Neural cell (in vitro differentiated cells): ENCODE measurements at regions not wholly inside any gene's neighbourhood (a gene's known extent, or its start where the extent isn't known, plus 50 kb on each side); places are given as distances from the start of the nearest gene placed in this dataset.

ENCODE experiments used
- H2AFZ ChIP-seq: fragments of 200-600, 300-800 bp; sonication (generic), shearing (Covaris generic); 2 replicates; pipeline ENCODE4 v1.6.0; 2014; ENCODE audit warnings: low read depth, mild to moderate bottlenecking, antibody characterized with exemption, low read length, moderate library complexity
- H3F3A ChIP-seq: fragments of 200-600 bp; shearing (Covaris generic); 2 replicates; pipeline ENCODE4 v1.6.1; 2016; ENCODE audit warnings: mild to moderate bottlenecking, moderate library complexity, mixed read lengths, antibody characterized with exemption, low read length; ENCODE audit not compliant: insufficient read depth, poor library complexity, severe bottlenecking
- H3K27ac ChIP-seq: fragments of 200-600, 300-800 bp; sonication (generic), shearing (Covaris generic); 2 replicates; pipeline ENCODE4 v1.5.1; 2014; ENCODE audit warnings: mild to moderate bottlenecking, low read length, moderate library complexity
- H3K27me3 ChIP-seq: fragments of 300-800, 200-600 bp; sonication (generic), shearing (Covaris generic); 2 replicates; pipeline ENCODE4 v1.6.0; 2014; ENCODE audit warnings: mild to moderate bottlenecking, low read depth, low read length, moderate library complexity; ENCODE audit not compliant: insufficient read depth
- H3K36me3 ChIP-seq: fragments of 300-800, 200-600 bp; sonication (generic), shearing (Covaris generic); 2 replicates; pipeline ENCODE4 v1.5.1; 2014; ENCODE audit warnings: mild to moderate bottlenecking, antibody characterized with exemption, low read length, moderate library complexity; ENCODE audit not compliant: insufficient read depth
- H3K4me2 ChIP-seq: fragments of 300-800, 200-600 bp; sonication (generic), shearing (Covaris generic); 2 replicates; pipeline ENCODE4 v1.6.0; 2014; ENCODE audit warnings: mild to moderate bottlenecking, low read length
- H3K4me3 ChIP-seq: fragments of 300-800, 200-600 bp; sonication (generic), shearing (Covaris generic); 2 replicates; pipeline ENCODE4 v1.5.1; 2014; ENCODE audit warnings: mild to moderate bottlenecking, low read length, moderate library complexity
- H3K79me2 ChIP-seq: fragments of 200-600 bp; shearing (Covaris generic); replicated peaks from 2 replicates; pipeline ENCODE4 v1.6.0; 2014; ENCODE audit warnings: mild to moderate bottlenecking, low read length, moderate library complexity; ENCODE audit not compliant: insufficient read depth
- H3K9ac ChIP-seq: fragments of 300-800, 200-600 bp; sonication (generic), shearing (Covaris generic); 2 replicates; pipeline ENCODE4 v1.6.1; 2016; ENCODE audit warnings: mild to moderate bottlenecking, low read length, mixed read lengths
- H3K9me2 ChIP-seq: fragments of 200-600 bp; shearing (Covaris generic); 2 replicates; pipeline ENCODE4 v1.6.1; 2016; ENCODE audit warnings: mild to moderate bottlenecking, low read length, mixed read lengths; ENCODE audit not compliant: insufficient read depth
- H3K9me3 ChIP-seq: fragments of 200-600, 300-800 bp; sonication (generic), shearing (Covaris generic); 2 replicates; pipeline ENCODE4 v1.6.1; 2016; ENCODE audit warnings: mild to moderate bottlenecking, mixed run types, low read length, moderate library complexity, mixed read lengths
- H4K20me1 ChIP-seq: fragments of 200-600 bp; shearing (Covaris generic); 2 replicates; pipeline ENCODE4 v1.6.1; 2016; ENCODE audit warnings: mild to moderate bottlenecking, mixed run types; ENCODE audit not compliant: insufficient read depth
- EP300 ChIP-seq: fragments of 450-650 bp; conservative IDR thresholded peaks from 2 replicates; pipeline ENCODE4 v1.6.1; 2014; ENCODE audit warnings: antibody characterized with exemption, mild to moderate bottlenecking, moderate library complexity; ENCODE audit not compliant: poor library complexity, severe bottlenecking
- MXI1 ChIP-seq: fragments of 450-650 bp; conservative IDR thresholded peaks from 2 replicates; pipeline ENCODE4 v1.6.1; 2014; ENCODE audit warnings: antibody characterized with exemption, mild to moderate bottlenecking; ENCODE audit not compliant: poor library complexity, severe bottlenecking
- POLR2AphosphoS5 ChIP-seq: IDR thresholded peaks from 2 replicates; pipeline ENCODE4 v1.6.1; 2012
- RAD21 ChIP-seq: fragments of 450-650 bp; conservative IDR thresholded peaks from 2 replicates; pipeline ENCODE4 v1.6.1; 2014; ENCODE audit warnings: antibody characterized with exemption, mild to moderate bottlenecking, moderate library complexity
- SMC3 ChIP-seq: fragments of 450-650 bp; conservative IDR thresholded peaks from 2 replicates; pipeline ENCODE4 v1.6.1; 2014; ENCODE audit warnings: antibody characterized with exemption, mild to moderate bottlenecking, moderate library complexity; ENCODE audit not compliant: poor library complexity
- TAF1 ChIP-seq: IDR thresholded peaks from 2 replicates; pipeline ENCODE4 v1.6.1; 2012; ENCODE audit warnings: low read depth
- TF ChIP-seq, protein P1 (sequence below): fragments of 450-650 bp; IDR thresholded peaks from 2 replicates; pipeline ENCODE4 v1.5.1; 2014; ENCODE audit warnings: antibody characterized with exemption, mild to moderate bottlenecking, moderate library complexity; ENCODE audit not compliant: poor library complexity, severe bottlenecking
- TF ChIP-seq, protein P2 (sequence below): IDR thresholded peaks from 2 replicates; pipeline ENCODE4 v1.6.1; 2012; ENCODE audit warnings: borderline replicate concordance

GRCh38 chr3:68006646-68007045, 352.2 kb upstream of the SUCLG2 start:
- Histone ChIP-seq H4K20me1 (no peaks in the 10 kb centered on the region), H3K4me2 (no peak overlapping the region), H3K9me2 (no peaks in the 10 kb centered on the region), H3F3A (peaks cover 2% of the 10 kb centered on the region), H3K4me3 (peak overlapping the region; percentile 6), H3K36me3 (no peaks in the 10 kb centered on the region), H3K9ac (no peak overlapping the region), H2AFZ (no peak overlapping the region), H3K27me3 (peaks cover 13% of the 10 kb centered on the region), H3K79me2 (no peaks in the 10 kb centered on the region), H3K9me3 (no peaks in the 10 kb centered on the region), H3K27ac (no peak overlapping the region)
- TF ChIP-seq POLR2AphosphoS5 (no peak), RAD21 (no peak), MXI1 (no peak), SMC3 (no peak)
- TF ChIP-seq, protein P1, sequence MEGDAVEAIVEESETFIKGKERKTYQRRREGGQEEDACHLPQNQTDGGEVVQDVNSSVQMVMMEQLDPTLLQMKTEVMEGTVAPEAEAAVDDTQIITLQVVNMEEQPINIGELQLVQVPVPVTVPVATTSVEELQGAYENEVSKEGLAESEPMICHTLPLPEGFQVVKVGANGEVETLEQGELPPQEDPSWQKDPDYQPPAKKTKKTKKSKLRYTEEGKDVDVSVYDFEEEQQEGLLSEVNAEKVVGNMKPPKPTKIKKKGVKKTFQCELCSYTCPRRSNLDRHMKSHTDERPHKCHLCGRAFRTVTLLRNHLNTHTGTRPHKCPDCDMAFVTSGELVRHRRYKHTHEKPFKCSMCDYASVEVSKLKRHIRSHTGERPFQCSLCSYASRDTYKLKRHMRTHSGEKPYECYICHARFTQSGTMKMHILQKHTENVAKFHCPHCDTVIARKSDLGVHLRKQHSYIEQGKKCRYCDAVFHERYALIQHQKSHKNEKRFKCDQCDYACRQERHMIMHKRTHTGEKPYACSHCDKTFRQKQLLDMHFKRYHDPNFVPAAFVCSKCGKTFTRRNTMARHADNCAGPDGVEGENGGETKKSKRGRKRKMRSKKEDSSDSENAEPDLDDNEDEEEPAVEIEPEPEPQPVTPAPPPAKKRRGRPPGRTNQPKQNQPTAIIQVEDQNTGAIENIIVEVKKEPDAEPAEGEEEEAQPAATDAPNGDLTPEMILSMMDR = no peak
- TF ChIP-seq, protein P2, sequence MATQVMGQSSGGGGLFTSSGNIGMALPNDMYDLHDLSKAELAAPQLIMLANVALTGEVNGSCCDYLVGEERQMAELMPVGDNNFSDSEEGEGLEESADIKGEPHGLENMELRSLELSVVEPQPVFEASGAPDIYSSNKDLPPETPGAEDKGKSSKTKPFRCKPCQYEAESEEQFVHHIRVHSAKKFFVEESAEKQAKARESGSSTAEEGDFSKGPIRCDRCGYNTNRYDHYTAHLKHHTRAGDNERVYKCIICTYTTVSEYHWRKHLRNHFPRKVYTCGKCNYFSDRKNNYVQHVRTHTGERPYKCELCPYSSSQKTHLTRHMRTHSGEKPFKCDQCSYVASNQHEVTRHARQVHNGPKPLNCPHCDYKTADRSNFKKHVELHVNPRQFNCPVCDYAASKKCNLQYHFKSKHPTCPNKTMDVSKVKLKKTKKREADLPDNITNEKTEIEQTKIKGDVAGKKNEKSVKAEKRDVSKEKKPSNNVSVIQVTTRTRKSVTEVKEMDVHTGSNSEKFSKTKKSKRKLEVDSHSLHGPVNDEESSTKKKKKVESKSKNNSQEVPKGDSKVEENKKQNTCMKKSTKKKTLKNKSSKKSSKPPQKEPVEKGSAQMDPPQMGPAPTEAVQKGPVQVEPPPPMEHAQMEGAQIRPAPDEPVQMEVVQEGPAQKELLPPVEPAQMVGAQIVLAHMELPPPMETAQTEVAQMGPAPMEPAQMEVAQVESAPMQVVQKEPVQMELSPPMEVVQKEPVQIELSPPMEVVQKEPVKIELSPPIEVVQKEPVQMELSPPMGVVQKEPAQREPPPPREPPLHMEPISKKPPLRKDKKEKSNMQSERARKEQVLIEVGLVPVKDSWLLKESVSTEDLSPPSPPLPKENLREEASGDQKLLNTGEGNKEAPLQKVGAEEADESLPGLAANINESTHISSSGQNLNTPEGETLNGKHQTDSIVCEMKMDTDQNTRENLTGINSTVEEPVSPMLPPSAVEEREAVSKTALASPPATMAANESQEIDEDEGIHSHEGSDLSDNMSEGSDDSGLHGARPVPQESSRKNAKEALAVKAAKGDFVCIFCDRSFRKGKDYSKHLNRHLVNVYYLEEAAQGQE = no peak

- Histone ChIP-seq H3K79me2 (no peaks in the 10 kb centered on the region), H3K9ac (no peak overlapping the region), H3K36me3 (no peaks in the 10 kb centered on the region), H3K9me3 (no peaks in the 10 kb centered on the region), H3F3A (peaks cover 2% of the 10 kb centered on the region), H3K4me2 (no peak overlapping the region), H4K20me1 (no peaks in the 10 kb centered on the region), H3K27me3 (peaks cover 13% of the 10 kb centered on the region), H3K27ac (no peak overlapping the region), H3K4me3 (peak overlapping the region; percentile 36), H2AFZ (no peak overlapping the region), H3K9me2 (no peaks in the 10 kb centered on the region)
- TF ChIP-seq TAF1 = no peak
- TF ChIP-seq SMC3 = peak; percentile 17
- no peak for TF ChIP-seq EP300
- TF ChIP-seq, protein P2 = no peak
These were observed 349.7 kb upstream of the SUCLG2 start for GRCh38 chr3:68004091-68004490.
